OCI-LY3 (cell line): ENCODE measurements at regions not wholly inside any gene's neighbourhood (a gene's known extent, or its start where the extent isn't known, plus 50 kb on each side); places are given as distances from the start of the nearest gene placed in this dataset.

Source experiments
- H2AFZ ChIP-seq: fragments of 200-600, 300-600 bp; shearing (Covaris generic); 2 replicates; pipeline ENCODE4 v1.6.0; 2014; ENCODE audit warnings: antibody characterized with exemption, low read depth, low read length
- H3K27ac ChIP-seq: fragments of 200-600, 300-600 bp; sonication (generic); 2 replicates; pipeline ENCODE4 v1.5.1; 2014; ENCODE audit warnings: mild to moderate bottlenecking, low read length, moderate library complexity, mixed read lengths
- H3K27me3 ChIP-seq: fragments of 200-600, 300-600 bp; sonication (generic); 2 replicates; pipeline ENCODE4 v1.6.1; 2014; ENCODE audit warnings: low read depth, low read length, mixed read lengths
- H3K36me3 ChIP-seq: fragments of 200-600, 300-600 bp; sonication (generic); replicated peaks from 2 replicates; pipeline ENCODE3; 2014; ENCODE audit warnings: low read depth, low read length, mixed read lengths
- H3K4me1 ChIP-seq: fragments of 300-600, 200-600 bp; sonication (generic); 2 replicates; pipeline ENCODE4 v1.6.1; 2014; ENCODE audit warnings: low read length, mixed read lengths
- H3K4me2 ChIP-seq: fragments of 200-600, 300-600 bp; sonication (generic); 2 replicates; pipeline ENCODE4 v1.6.1; 2014; ENCODE audit warnings: low read length, mixed read lengths
- H3K4me3 ChIP-seq: fragments of 300-600, 200-600 bp; sonication (generic); 2 replicates; pipeline ENCODE4 v1.5.1; 2014; ENCODE audit warnings: antibody characterized with exemption, mild to moderate bottlenecking, low read length, moderate library complexity
- H3K79me2 ChIP-seq: fragments of 300-600, 200-600 bp; shearing (Covaris generic); 2 replicates; pipeline ENCODE4 v1.6.1; 2014; ENCODE audit warnings: mild to moderate bottlenecking, low read length, mixed read lengths
- H3K9ac ChIP-seq: fragments of 300-600, 200-600 bp; shearing (Covaris generic); 2 replicates; pipeline ENCODE4 v1.6.0; 2014; ENCODE audit warnings: mild to moderate bottlenecking, low read length, moderate library complexity
- H3K9me3 ChIP-seq: fragments of 200-600, 300-600 bp; shearing (Covaris generic); 2 replicates; pipeline ENCODE4 v1.6.1; 2014; ENCODE audit warnings: low read length, mixed read lengths; ENCODE audit not compliant: insufficient read depth
- H4K20me1 ChIP-seq: fragments of 200-600, 300-600 bp; sonication (generic); 2 replicates; pipeline ENCODE4 v1.6.1; 2016; ENCODE audit warnings: low read length, mixed read lengths; ENCODE audit not compliant: insufficient read depth
- CTCF ChIP-seq: fragments of 200-600, 300-600 bp; sonication (generic); IDR thresholded peaks from 2 replicates; pipeline ENCODE4 v1.5.1; 2014; ENCODE audit warnings: antibody characterized with exemption, low read length, low read depth
- EZH2phosphoT487 ChIP-seq: fragments of 200-600 bp; shearing (Covaris generic); IDR thresholded peaks from 2 replicates; pipeline ENCODE4 v1.6.1; 2018; ENCODE audit warnings: antibody characterized with exemption, mixed run types, low read depth

- no peak overlapping the region for H3K27ac ChIP-seq
- no peaks in the 10 kb centered on the region for H3K4me1 ChIP-seq
- H3K4me3 ChIP-seq, result no peak overlapping the region
- H3K9ac ChIP-seq, result no peak overlapping the region
- no peaks in the 10 kb centered on the region for H3K9me3 ChIP-seq
- peaks cover 2% of the 10 kb centered on the region; the same call in 1 of the 2 replicates for H3K27me3 ChIP-seq
- TF ChIP-seq CTCF (no peak), EZH2phosphoT487 (no peak)
- no peak overlapping the region for H2AFZ ChIP-seq
- no peaks in the 10 kb centered on the region for H4K20me1 ChIP-seq
- H3K36me3 ChIP-seq, result no peaks in the 10 kb centered on the region
- no peaks in the 10 kb centered on the region for H3K79me2 ChIP-seq
- H3K4me2 ChIP-seq, result no peak overlapping the region
Observed at GRCh38 chr2:217277646-217278398, 418.0 kb upstream of the TNP1 start.

- Histone ChIP-seq H3K9me3 (no peaks in the 10 kb centered on the region), H2AFZ (no peak overlapping the region), H3K4me1 (no peaks in the 10 kb centered on the region), H3K4me2 (no peak overlapping the region), H3K4me3 (no peak overlapping the region), H3K9ac (no peak overlapping the region), H4K20me1 (no peaks in the 10 kb centered on the region), H3K27me3 (peaks cover 2% of the 10 kb centered on the region; the same call in 1 of the 2 replicates), H3K27ac (no peak overlapping the region), H3K79me2 (no peaks in the 10 kb centered on the region), H3K36me3 (no peaks in the 10 kb centered on the region)
- no peak for TF ChIP-seq CTCF
- no peak for TF ChIP-seq EZH2phosphoT487
Observed at GRCh38 chr2:217276433-217276832, 416.6 kb upstream of the TNP1 start.

GRCh38 chr2:217275091-217275490, 415.2 kb upstream of the TNP1 start:
- H3K27ac ChIP-seq, result no peak overlapping the region
- no peaks in the 10 kb centered on the region for H3K79me2 ChIP-seq
- no peaks in the 10 kb centered on the region for H3K4me1 ChIP-seq
- H3K36me3 ChIP-seq, result no peaks in the 10 kb centered on the region
- H3K9ac ChIP-seq, result no peak overlapping the region
- H3K9me3 ChIP-seq, result no peaks in the 10 kb centered on the region
- H3K4me2 ChIP-seq, result no peak overlapping the region
- H3K4me3 ChIP-seq, result no peak overlapping the region
- no peaks in the 10 kb centered on the region for H4K20me1 ChIP-seq
- H2AFZ ChIP-seq, result no peak overlapping the region
- H3K27me3 ChIP-seq, result peaks cover 2% of the 10 kb centered on the region; the same call in 1 of the 2 replicates
- TF ChIP-seq EZH2phosphoT487, result no peak

GRCh38 chr2:217274578-217274977, 414.7 kb upstream of the TNP1 start:
- Histone ChIP-seq H3K79me2 (no peaks in the 10 kb centered on the region), H3K27ac (no peak overlapping the region), H3K9ac (no peak overlapping the region), H3K4me3 (no peak overlapping the region), H3K36me3 (no peaks in the 10 kb centered on the region), H3K4me2 (no peak overlapping the region), H3K27me3 (peaks cover 2% of the 10 kb centered on the region; the same call in 1 of the 2 replicates), H3K9me3 (no peaks in the 10 kb centered on the region), H3K4me1 (no peaks in the 10 kb centered on the region), H4K20me1 (no peaks in the 10 kb centered on the region), H2AFZ (no peak overlapping the region)
- no peak for TF ChIP-seq EZH2phosphoT487
- TF ChIP-seq CTCF, result no peak
